ENCODE measurements at regions not wholly inside any gene's neighbourhood (a gene's known extent, or its start where the extent isn't known, plus 50 kb on each side); places are given as distances from the start of the nearest gene placed in this dataset.
"Not testable (repeated sequence)": the region's sequence is repeated elsewhere in the genome, so short reads cannot be mapped to it uniquely, and the experiment has no call there.

DNA sequence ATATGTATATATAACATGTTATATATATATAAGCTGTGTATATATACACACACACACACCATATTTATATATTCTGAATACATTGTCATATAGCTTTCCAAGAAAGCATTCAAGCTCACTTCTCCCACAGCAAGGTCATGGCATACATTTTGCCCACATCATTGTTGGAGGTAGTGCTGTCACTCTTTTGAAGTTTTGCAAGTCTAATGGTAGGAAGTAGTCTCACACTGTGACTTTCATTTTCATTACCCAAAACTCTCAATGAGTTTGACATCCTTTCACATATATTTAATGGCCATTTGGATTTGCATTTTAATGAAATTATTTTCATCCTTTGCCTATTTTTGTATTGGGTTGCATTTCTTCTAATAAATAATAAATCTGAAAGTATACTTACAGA is 59.8 kb upstream of the COX7C start:
- no peaks in the 10 kb centered on the region for H3K4me1 ChIP-seq (ENCODE audit: control insufficient read depth, insufficient read depth, low read length)
- no peaks in the 10 kb centered on the region for H3K27me3 ChIP-seq (ENCODE audit: control insufficient read depth, insufficient read depth, low read length)
- ATAC-seq (no peak), DNase-seq (no peak)
- H3K9me3 ChIP-seq (ENCODE audit: control insufficient read depth, insufficient read depth, low read length), result no peaks in the 10 kb centered on the region
- no peaks in the 10 kb centered on the region for H3K36me3 ChIP-seq (ENCODE audit: control insufficient read depth, insufficient read depth, low read length)
- intact Hi-C loops (cut with micrococcal nuclease), result no loop called here
- H3K9me3 Mint-ChIP-seq, result no peaks in the 10 kb centered on the region
- H3K27me3 Mint-ChIP-seq (ENCODE audit: low read depth in 2 of 2), result peaks cover 0 to 9% of the 10 kb centered on the region in 2 donors
- H3K27ac Mint-ChIP-seq, result no peak overlapping the region
- TF ChIP-seq, protein P1, sequence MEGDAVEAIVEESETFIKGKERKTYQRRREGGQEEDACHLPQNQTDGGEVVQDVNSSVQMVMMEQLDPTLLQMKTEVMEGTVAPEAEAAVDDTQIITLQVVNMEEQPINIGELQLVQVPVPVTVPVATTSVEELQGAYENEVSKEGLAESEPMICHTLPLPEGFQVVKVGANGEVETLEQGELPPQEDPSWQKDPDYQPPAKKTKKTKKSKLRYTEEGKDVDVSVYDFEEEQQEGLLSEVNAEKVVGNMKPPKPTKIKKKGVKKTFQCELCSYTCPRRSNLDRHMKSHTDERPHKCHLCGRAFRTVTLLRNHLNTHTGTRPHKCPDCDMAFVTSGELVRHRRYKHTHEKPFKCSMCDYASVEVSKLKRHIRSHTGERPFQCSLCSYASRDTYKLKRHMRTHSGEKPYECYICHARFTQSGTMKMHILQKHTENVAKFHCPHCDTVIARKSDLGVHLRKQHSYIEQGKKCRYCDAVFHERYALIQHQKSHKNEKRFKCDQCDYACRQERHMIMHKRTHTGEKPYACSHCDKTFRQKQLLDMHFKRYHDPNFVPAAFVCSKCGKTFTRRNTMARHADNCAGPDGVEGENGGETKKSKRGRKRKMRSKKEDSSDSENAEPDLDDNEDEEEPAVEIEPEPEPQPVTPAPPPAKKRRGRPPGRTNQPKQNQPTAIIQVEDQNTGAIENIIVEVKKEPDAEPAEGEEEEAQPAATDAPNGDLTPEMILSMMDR (IDR thresholded peaks at IDR 0.05), result no peak
- H3K4me1 Mint-ChIP-seq, result no peaks in the 10 kb centered on the region
- no peak overlapping the region for H3K4me3 ChIP-seq (ENCODE audit: low read length)
- H3K4me3 Mint-ChIP-seq, result no peak overlapping the region
- H3K36me3 Mint-ChIP-seq, result no peaks in the 10 kb centered on the region
- H3K27ac ChIP-seq (ENCODE audit: low read length), result no peak overlapping the region

DNA sequence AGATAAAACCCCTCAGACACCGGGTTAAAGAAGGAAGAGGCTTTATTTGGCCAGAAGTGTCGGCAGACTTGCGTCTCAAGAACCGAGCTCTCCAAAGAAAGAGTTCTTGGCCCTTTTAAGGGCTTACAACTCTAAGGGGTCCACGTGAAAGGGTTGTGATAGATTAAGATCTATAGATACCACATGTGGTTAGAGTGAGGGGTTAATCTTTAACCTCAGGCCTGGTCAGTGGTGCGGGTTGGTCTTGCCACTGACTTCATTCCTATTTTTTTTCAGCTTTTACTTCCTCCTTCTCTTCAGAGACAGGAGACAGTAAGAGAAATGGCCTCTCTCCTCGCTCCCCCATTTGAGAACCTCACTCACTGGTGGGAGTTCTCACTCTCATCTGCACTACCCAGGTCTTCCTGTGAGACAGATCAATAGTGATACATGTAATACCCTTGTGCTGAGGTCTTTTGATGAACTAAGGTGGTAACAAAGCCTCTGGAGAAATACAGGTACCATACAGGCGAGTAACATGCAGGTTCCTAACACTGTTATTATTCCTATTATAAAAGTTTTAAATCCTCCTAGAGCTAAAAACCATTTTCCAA is 52.4 kb upstream of the COX7C start:
- Histone ChIP-seq H3K27ac (ENCODE audit: low read length) (no peak overlapping the region), H3K4me3 (ENCODE audit: low read length) (no peak overlapping the region), H3K4me1 (ENCODE audit: control insufficient read depth, insufficient read depth, low read length) (no peaks in the 10 kb centered on the region), H3K36me3 (ENCODE audit: control insufficient read depth, insufficient read depth, low read length) (no peaks in the 10 kb centered on the region), H3K9me3 (ENCODE audit: control insufficient read depth, insufficient read depth, low read length) (no peaks in the 10 kb centered on the region), H3K27me3 (ENCODE audit: control insufficient read depth, insufficient read depth, low read length) (no peaks in the 10 kb centered on the region)
- intact Hi-C loops (cut with micrococcal nuclease), result no loop called here
- Mint-ChIP-seq H3K27ac (no peak overlapping the region), H3K27me3 (ENCODE audit: low read depth in 2 of 2) (peaks cover 0 to 9% of the 10 kb centered on the region in 2 donors), H3K36me3 (no peaks in the 10 kb centered on the region), H3K4me3 (no peak overlapping the region), H3K9me3 (peaks cover 0 to 3% of the 10 kb centered on the region in 2 donors), H3K4me1 (peaks cover 0 to under 1% of the 10 kb centered on the region in 2 donors)
- 59% methylated on average over 8 of the region's 8 CpGs for WGBS (ENCODE audit: insufficient coverage)
- TF ChIP-seq, protein P1 (IDR thresholded peaks at IDR 0.05), result no peak
- DNase-seq (no peak), ATAC-seq (no peak)

DNA sequence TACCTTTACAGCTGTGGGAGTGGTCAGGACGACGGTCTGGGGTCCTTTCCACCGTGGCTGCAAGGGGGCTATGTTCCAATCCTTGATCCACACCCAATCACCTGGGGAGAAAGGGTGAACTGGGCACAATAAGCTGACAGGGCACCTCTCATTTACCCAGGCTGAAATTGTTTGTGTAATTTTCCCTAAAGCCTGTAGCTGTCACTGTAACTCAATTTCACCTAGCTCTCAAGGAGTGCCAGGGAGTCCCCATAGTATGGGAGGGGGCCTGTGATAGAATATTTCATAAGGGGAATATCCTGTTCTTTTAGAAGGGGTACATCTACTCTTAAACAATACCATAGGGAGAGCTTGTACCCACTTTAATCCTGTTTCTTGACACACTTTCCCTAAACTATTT is 51.7 kb upstream of the COX7C start:
- intact Hi-C loops (cut with micrococcal nuclease); H3K9me3 ChIP-seq (ENCODE audit: control insufficient read depth, insufficient read depth, low read length); H3K27ac Mint-ChIP-seq; H3K36me3 Mint-ChIP-seq; H3K27me3 ChIP-seq (ENCODE audit: control insufficient read depth, insufficient read depth, low read length); ATAC-seq; H3K4me3 ChIP-seq (ENCODE audit: low read length); H3K27ac ChIP-seq (ENCODE audit: low read length); H3K9me3 Mint-ChIP-seq; H3K27me3 Mint-ChIP-seq (ENCODE audit: low read depth in 2 of 2); H3K36me3 ChIP-seq (ENCODE audit: control insufficient read depth, insufficient read depth, low read length); DNase-seq; H3K4me1 Mint-ChIP-seq; H3K4me3 Mint-ChIP-seq; H3K4me1 ChIP-seq (ENCODE audit: control insufficient read depth, insufficient read depth, low read length): not testable (repeated sequence)
- WGBS (ENCODE audit: insufficient coverage), result 76% methylated on average over 3 of the region's 3 CpGs

Measured in natural killer cell (primary cell).